A549 (cell line): ENCODE measurements at regions not wholly inside any gene's neighbourhood (a gene's known extent, or its start where the extent isn't known, plus 50 kb on each side); places are given as distances from the start of the nearest gene placed in this dataset.
A peak's percentile ranks its signal among the peaks of the same experiment; 100 is the strongest.

ENCODE experiments used
- ATAC-seq, 2 experiments: fragments of 200-7000 bp in 1 of 2; fragments of >200 bp in 1 of 2; cut with Nextera tagmentation in 1 of 2; cut with Tn5 transposase in 1 of 2; 3 replicates each; pipeline versions ENCODE4 v1.8.0 to v1.9.1; 2018 to 2020; ENCODE audit warnings: mild to moderate bottlenecking in 1 of 2, moderate library complexity in 1 of 2
- CTCF ChIA-PET: fragments of 300-600 bp; sonication (Branson Sonifier 250); formaldehyde crosslinking; extraction: SDS; loops from one replicate; lab custom pipeline; 2021; ENCODE audit warnings: antibody characterized with exemption, inconsistent platforms; lab: Yijun Ruan, JAX
- POLR2A ChIA-PET: fragments of 350-600 bp; formaldehyde crosslinking; extraction: SDS; loops from one replicate; lab custom pipeline; 2021; ENCODE audit warnings: antibody characterized with exemption, inconsistent platforms; lab: Yijun Ruan, JAX
- DNase-seq, 2 experiments: peaks; one replicate each; pipeline versions ENCODE4 v3.0.0 to v3.0.0-alpha.2; 2011 to 2016; ENCODE audit warnings: low read depth in 1 of 2, low spot score in 1 of 2
- FAIRE-seq: peaks from 2 replicates; lab custom pipeline; 2011; peaks lifted over from hg19 to GRCh38; lab: Jason Lieb, UNC
- H3K27ac ChIP-seq, 2 experiments: fragments of >200 bp; sonication (Bioruptor Twin); formaldehyde crosslinking; 3 replicates each; pipeline ENCODE4 v1.5.1; 2016 to 2017
- H3K4me1 ChIP-seq: fragments of >200 bp; sonication (Bioruptor Twin); formaldehyde crosslinking; 3 replicates; pipeline ENCODE4 v1.6.1; 2016
- H3K4me2 ChIP-seq: fragments of >200 bp; sonication (Bioruptor Twin); formaldehyde crosslinking; 3 replicates; pipeline ENCODE4 v1.6.1; 2016
- H3K4me3 ChIP-seq: fragments of >200 bp; sonication (Bioruptor Twin); formaldehyde crosslinking; 3 replicates; pipeline ENCODE4 v1.5.1; 2016
- H3K9me3 ChIP-seq: fragments of >200 bp; sonication (Bioruptor Twin); formaldehyde crosslinking; 3 replicates; pipeline ENCODE4 v1.6.1; 2016
- CBX2 ChIP-seq: fragments of 200-600 bp; sonication (generic); IDR thresholded peaks from 2 replicates; pipeline ENCODE4 v1.6.1; 2016; ENCODE audit warnings: low read depth, mild to moderate bottlenecking, borderline replicate concordance
- CEBPB ChIP-seq, 2 experiments: fragments of >200 bp in 1 of 2; sonication (Bioruptor Twin) in 1 of 2; formaldehyde crosslinking in 1 of 2; IDR thresholded peaks; 2 replicates each; pipeline ENCODE4 v1.6.1; 2012 to 2016
- CHD4 ChIP-seq: fragments of 200-600 bp; sonication (generic); IDR thresholded peaks from 2 replicates; pipeline ENCODE4 v1.6.1; 2016; ENCODE audit warnings: antibody characterized with exemption, mild to moderate bottlenecking, borderline replicate concordance
- EHMT2 ChIP-seq: fragments of 200-600 bp; sonication (generic); IDR thresholded peaks from 2 replicates; pipeline ENCODE4 v1.6.1; 2016; ENCODE audit warnings: antibody characterized with exemption, low read depth, mild to moderate bottlenecking, moderate library complexity
- ELK1 ChIP-seq: fragments of 150-350 bp; IDR thresholded peaks from 2 replicates; pipeline ENCODE4 v1.6.1; 2014; ENCODE audit warnings: low read depth, mild to moderate bottlenecking, low read length
- EP300 ChIP-seq, 2 experiments: fragments of >200 bp; sonication (Bioruptor Twin); formaldehyde crosslinking; IDR thresholded peaks; 2 replicates in 1 of 2; 3 replicates in 1 of 2; pipeline ENCODE4 v1.6.1; 2016 to 2017
- ESRRA ChIP-seq: fragments of 150-350 bp; IDR thresholded peaks from 2 replicates; pipeline ENCODE4 v1.6.1; 2014; ENCODE audit warnings: mild to moderate bottlenecking, low read length, borderline replicate concordance
- FOSL2 ChIP-seq, 2 experiments: fragments of 450-650 bp in 1 of 2; fragments of >200 bp in 1 of 2; sonication (Bioruptor Twin) in 1 of 2; formaldehyde crosslinking; IDR thresholded peaks; 2 replicates each; pipeline versions ENCODE4 v1.5.0 to v1.6.1; 2016 to 2020; ENCODE audit warnings: mild to moderate bottlenecking in 1 of 2, moderate library complexity in 1 of 2
- GATA3 ChIP-seq: IDR thresholded peaks from 2 replicates; pipeline ENCODE4 v1.6.1; 2012; ENCODE audit warnings: borderline replicate concordance
- HEYL ChIP-seq: fragments of 250-450 bp; sonication (Bioruptor Pico); IDR thresholded peaks from 2 replicates; pipeline ENCODE4 v1.8.0; 2021; ENCODE audit warnings: mild to moderate bottlenecking, moderate library complexity
- JUNB ChIP-seq: fragments of >200 bp; sonication (Bioruptor Twin); formaldehyde crosslinking; IDR thresholded peaks from 2 replicates; pipeline ENCODE4 v1.6.1; 2016
- MYC ChIP-seq: IDR thresholded peaks from 2 replicates; pipeline ENCODE4 v1.6.1; 2012; ENCODE audit warnings: mild to moderate bottlenecking, inconsistent platforms, low read length, improper control_type of control experiment, borderline replicate concordance
- POLR2AphosphoS2 ChIP-seq: conservative IDR thresholded peaks from 2 replicates; pipeline ENCODE4 v1.6.1; 2012; ENCODE audit warnings: low read length, improper control_type of control experiment, inconsistent platforms
- RNF2 ChIP-seq: fragments of 200-600 bp; sonication (generic); IDR thresholded peaks from 2 replicates; pipeline ENCODE4 v1.6.1; 2016; ENCODE audit warnings: low read depth, mild to moderate bottlenecking, antibody characterized with exemption, moderate library complexity, borderline replicate concordance
- SMC3 ChIP-seq: fragments of >200 bp; sonication (Bioruptor Twin); formaldehyde crosslinking; IDR thresholded peaks from 3 replicates; pipeline ENCODE4 v1.6.1; 2018; ENCODE audit warnings: inconsistent platforms
- ZC3H11A ChIP-seq: fragments of 450-650 bp; IDR thresholded peaks from 2 replicates; pipeline ENCODE4 v1.6.1; 2014; ENCODE audit warnings: antibody characterized with exemption, mild to moderate bottlenecking
- ZNF302 ChIP-seq: fragments of 250-450 bp; sonication (Bioruptor Pico); IDR thresholded peaks from 2 replicates; pipeline ENCODE4 v1.9.0; 2021; ENCODE audit warnings: inconsistent platforms, mild to moderate bottlenecking, moderate library complexity
- ZSCAN20 ChIP-seq: fragments of 250-450 bp; sonication (Bioruptor Pico); IDR thresholded peaks from 2 replicates; pipeline ENCODE4 v1.8.0; 2022; ENCODE audit warnings: mild to moderate bottlenecking, moderate library complexity
- WGBS: methylation state at CpG from one replicate; pipeline ENCODE4 v1.1.6; 2017; ENCODE audit errors: missing lambda C conversion rate; 5-methylcytosine and 5-hydroxymethylcytosine counted together
- TF ChIP-seq, protein P1 (sequence below): fragments of >200 bp; sonication (Bioruptor Twin); formaldehyde crosslinking; IDR thresholded peaks from 3 replicates; pipeline ENCODE4 v1.5.1; 2016
- TF ChIP-seq, protein P2 (sequence below): fragments of >200 bp; sonication (Bioruptor Twin); formaldehyde crosslinking; IDR thresholded peaks from 3 replicates; pipeline ENCODE4 v1.6.1; 2016

DNA sequence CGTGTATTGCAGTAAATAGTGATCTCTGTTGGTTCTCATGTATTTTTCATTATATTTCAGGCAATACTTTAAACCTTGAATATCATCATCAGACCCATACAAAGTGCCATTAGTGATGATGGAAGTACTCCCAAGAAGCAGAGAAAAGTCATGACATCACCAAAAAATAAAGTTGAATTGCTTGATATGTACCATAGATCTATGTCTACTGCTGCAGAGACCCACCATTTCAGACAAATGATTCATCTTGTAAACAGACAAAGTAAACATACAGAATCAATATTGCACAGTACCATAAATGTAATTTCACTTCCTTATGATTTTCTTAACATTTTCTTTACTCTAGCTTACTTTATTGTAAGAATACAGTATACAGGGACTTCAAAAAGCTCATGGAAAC lies 347.8 kb downstream of the IPMK start:
- WGBS = 18% methylated on average over 1 of the region's 1 CpG
- ATAC-seq = peak; percentile 83 to 93
- ChIA-PET POLR2A (no interaction called here), CTCF (interaction anchor here (0.7 kb wide), 1 partner anchor 13 kb away, joined by 3 read pairs; no protein-coding TSS in a partner anchor)
- no peaks in the 10 kb centered on the region for H3K9me3 ChIP-seq
- H3K4me3 ChIP-seq = no peak overlapping the region
- TF ChIP-seq, protein P1, sequence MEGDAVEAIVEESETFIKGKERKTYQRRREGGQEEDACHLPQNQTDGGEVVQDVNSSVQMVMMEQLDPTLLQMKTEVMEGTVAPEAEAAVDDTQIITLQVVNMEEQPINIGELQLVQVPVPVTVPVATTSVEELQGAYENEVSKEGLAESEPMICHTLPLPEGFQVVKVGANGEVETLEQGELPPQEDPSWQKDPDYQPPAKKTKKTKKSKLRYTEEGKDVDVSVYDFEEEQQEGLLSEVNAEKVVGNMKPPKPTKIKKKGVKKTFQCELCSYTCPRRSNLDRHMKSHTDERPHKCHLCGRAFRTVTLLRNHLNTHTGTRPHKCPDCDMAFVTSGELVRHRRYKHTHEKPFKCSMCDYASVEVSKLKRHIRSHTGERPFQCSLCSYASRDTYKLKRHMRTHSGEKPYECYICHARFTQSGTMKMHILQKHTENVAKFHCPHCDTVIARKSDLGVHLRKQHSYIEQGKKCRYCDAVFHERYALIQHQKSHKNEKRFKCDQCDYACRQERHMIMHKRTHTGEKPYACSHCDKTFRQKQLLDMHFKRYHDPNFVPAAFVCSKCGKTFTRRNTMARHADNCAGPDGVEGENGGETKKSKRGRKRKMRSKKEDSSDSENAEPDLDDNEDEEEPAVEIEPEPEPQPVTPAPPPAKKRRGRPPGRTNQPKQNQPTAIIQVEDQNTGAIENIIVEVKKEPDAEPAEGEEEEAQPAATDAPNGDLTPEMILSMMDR = no peak
- TF ChIP-seq, protein P2, sequence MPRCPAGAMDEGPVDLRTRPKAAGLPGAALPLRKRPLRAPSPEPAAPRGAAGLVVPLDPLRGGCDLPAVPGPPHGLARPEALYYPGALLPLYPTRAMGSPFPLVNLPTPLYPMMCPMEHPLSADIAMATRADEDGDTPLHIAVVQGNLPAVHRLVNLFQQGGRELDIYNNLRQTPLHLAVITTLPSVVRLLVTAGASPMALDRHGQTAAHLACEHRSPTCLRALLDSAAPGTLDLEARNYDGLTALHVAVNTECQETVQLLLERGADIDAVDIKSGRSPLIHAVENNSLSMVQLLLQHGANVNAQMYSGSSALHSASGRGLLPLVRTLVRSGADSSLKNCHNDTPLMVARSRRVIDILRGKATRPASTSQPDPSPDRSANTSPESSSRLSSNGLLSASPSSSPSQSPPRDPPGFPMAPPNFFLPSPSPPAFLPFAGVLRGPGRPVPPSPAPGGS = peak; percentile 37; the same call in 1 of the 3 replicates
- TF ChIP-seq JUNB (peak; percentile 83), ESRRA (no peak), GATA3 (peak; percentile 52; the same call in 1 of the 2 replicates), FOSL2 (IDR thresholded peaks at IDR 0.05) (peak; percentile 83), FOSL2 (CRISPR knock-in tag; IDR thresholded peaks at IDR 0.05) (peak; percentile 88), CHD4 (no peak), EP300 (IDR thresholded peaks at IDR 0.05) (peak in 1 of 2 experiments; percentile 57; a peak in 2 of 5 replicates), CEBPB (IDR thresholded peaks at IDR 0.05) (peak; percentile 46 to 86; a peak in 3 of 4 replicates), RNF2 (no peak), SMC3 (0 out of 3 replicates have a peak, but pooled peaks have one; percentile 13), ZSCAN20 (CRISPR knock-in tag) (no peak)
- TF ChIP-seq, all 56 proteins: peak for 7
- Histone ChIP-seq H3K27ac (peak overlapping the region in 1 of 2 experiments; percentile 54; a peak in 3 of 6 replicates), H3K4me1 (peaks cover 18% of the 10 kb centered on the region), H3K4me2 (peak overlapping the region; percentile 40)
- FAIRE-seq (peak; percentile 59), DNase-seq (peak in 1 of 2 experiments; percentile 74)

GRCh38 chr10:57917019-57917418 lies 350.7 kb downstream of the IPMK start:
- DNase-seq (no peak), ATAC-seq (no peak), FAIRE-seq (no peak)
- H3K27ac ChIP-seq = no peak overlapping the region
- H3K4me2 ChIP-seq = no peak overlapping the region
- TF ChIP-seq EHMT2 = no peak
- no peak for TF ChIP-seq POLR2AphosphoS2
- no peak for TF ChIP-seq ELK1
- ChIA-PET POLR2A (no interaction called here), CTCF (interaction anchor here (1.1 kb wide), 1 partner anchor 236 kb away, joined by 3 read pairs; no protein-coding TSS in a partner anchor)
- H3K9me3 ChIP-seq = no peaks in the 10 kb centered on the region
- H3K4me1 ChIP-seq = peaks cover 18% of the 10 kb centered on the region
- no peak overlapping the region for H3K4me3 ChIP-seq

GRCh38 chr10:57905861-57906260 lies 361.8 kb downstream of the IPMK start:
- ATAC-seq (no peak), DNase-seq (no peak)
- Histone ChIP-seq H3K4me3 (no peak overlapping the region), H3K27ac (no peak overlapping the region)
- WGBS = 94% methylated on average over 2 of the region's 2 CpGs
- CTCF ChIA-PET = interaction anchor here (1.6 kb wide), 1 partner anchor 87 kb away, joined by 3 read pairs; no protein-coding TSS in a partner anchor
- no peak for TF ChIP-seq MYC
- TF ChIP-seq, protein P1 = no peak
- no peak for TF ChIP-seq CBX2
- no peak for TF ChIP-seq ZNF302 (CRISPR knock-in tag)
- TF ChIP-seq ZC3H11A = no peak
- TF ChIP-seq HEYL = no peak
- TF ChIP-seq, all 56 proteins: peak for 0
- no peaks in the 10 kb centered on the region for H3K9me3 ChIP-seq
- H3K4me2 ChIP-seq = no peak overlapping the region
- FAIRE-seq = no peak
- no peaks in the 10 kb centered on the region for H3K4me1 ChIP-seq
- POLR2A ChIA-PET = no interaction called here
